ENCODE measurements at regions not wholly inside any gene's neighbourhood (a gene's known extent, or its start where the extent isn't known, plus 50 kb on each side); places are given as distances from the start of the nearest gene placed in this dataset.

DNA sequence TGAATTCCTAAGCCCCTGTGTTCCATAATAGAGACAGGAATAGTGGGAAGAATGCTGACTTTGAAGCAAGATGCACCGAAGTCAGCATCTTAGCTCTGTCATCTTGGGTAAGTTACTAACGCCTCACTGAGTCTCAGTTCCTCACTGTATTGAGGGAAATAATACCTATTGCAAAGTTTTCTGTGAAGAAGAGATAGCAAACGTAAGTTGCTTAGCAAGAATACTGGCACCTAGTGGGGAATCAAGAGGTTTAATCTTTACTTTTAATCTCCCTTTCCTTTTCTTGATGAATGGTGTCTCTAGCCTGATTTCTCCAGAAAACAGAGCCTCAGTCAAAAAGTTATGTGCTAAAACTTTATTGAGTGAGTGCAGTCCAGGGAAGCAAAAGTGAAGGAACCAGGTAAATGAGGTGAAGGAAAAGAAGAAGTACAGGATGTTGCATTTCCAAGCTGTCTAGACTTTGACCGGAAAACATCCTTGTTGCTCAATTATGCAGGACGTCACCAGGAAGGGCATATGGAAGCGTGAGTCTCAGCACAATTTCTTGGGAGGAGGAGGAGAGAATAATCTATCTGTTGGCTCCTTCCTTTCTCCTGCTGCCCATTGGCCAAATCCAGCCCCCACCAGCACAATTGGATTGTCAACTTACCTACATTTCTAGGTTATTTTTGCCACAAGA, 210.0 kb downstream of the B3GLCT start:
- TF ChIP-seq CTCF (IDR thresholded peaks at IDR 0.05) (no peak), POLR2A (IDR thresholded peaks at IDR 0.05) (no peak)

All from adrenal gland (tissue), 5 donors.